HG03045 (cell line): ENCODE measurements at regions not wholly inside any gene's neighbourhood (a gene's known extent, or its start where the extent isn't known, plus 50 kb on each side); places are given as distances from the start of the nearest gene placed in this dataset.

Source experiments
- ATAC-seq: cut with Tn5 transposase; IDR thresholded peaks from one replicate; pipeline ENCODE4 v1.9.1; 2021; ENCODE audit warnings: mild to moderate bottlenecking, moderate library complexity; ENCODE audit not compliant: unreplicated experiment

GRCh38 chr4:16952896-16953630, 54.6 kb upstream of the LDB2 start:
- no peak for ATAC-seq

- no peak for ATAC-seq
Observed at GRCh38 chr4:16952462-16952871, 54.0 kb upstream of the LDB2 start.
